ENCODE measurements at regions not wholly inside any gene's neighbourhood (a gene's known extent, or its start where the extent isn't known, plus 50 kb on each side); places are given as distances from the start of the nearest gene placed in this dataset.

DNA sequence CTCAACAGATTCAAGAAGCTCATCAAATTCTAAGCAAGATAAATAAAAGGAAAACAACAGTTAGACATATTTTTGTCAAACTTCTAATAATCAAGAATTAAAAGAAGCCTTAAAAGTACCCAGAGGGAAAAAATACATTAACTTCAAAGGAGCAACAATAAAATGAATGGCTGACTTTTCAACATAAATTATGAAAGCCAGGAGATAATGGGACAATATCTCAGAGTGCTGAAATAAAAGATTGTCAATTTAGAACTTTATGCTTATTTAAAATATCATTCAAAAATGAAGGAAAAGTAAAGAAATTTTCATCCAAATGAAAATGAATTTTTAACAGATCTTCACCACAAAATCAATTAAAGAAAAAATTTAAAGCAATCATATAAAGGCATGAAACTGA, 108.5 kb upstream of the IL6 start:
- no peak for DNase-seq

DNA sequence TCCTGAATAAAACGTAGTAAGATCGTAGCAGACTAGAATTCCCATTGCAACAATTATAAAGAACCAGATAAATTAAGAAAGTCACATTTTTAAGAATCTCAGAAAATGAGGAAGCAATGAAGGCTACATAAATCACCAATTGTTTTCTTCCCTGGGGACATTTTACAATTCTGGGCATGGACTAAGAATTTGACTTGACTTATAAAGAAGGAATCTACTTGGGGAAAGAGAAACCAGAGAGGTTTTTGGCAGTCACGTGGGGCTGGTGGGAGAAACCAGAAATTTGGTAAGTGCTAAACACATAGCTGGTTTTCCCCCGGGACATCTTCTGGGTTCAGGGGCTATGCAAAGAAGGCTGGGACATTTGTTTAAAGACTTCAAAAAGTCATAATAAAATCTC, 109.8 kb upstream of the IL6 start:
- DNase-seq = no peak

DNA sequence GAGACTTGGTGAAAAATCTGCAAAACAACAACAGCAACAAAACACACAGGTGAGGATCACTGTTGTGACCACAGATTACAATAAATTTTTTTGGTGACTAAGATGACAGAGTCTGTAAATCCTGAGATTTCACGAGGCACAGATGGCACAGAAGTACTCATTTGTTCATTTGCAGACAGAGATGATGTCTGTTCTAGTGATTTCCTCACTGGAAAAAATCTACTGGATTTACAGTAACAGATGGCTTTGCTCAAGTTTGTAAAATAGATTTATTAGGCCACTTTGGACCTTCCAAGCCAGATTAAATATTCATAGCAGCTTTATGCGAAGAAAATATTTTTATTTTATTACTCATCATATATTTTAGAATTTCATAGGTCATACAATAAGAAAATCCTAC, 113.5 kb upstream of the IL6 start:
- DNase-seq = no peak

DNA sequence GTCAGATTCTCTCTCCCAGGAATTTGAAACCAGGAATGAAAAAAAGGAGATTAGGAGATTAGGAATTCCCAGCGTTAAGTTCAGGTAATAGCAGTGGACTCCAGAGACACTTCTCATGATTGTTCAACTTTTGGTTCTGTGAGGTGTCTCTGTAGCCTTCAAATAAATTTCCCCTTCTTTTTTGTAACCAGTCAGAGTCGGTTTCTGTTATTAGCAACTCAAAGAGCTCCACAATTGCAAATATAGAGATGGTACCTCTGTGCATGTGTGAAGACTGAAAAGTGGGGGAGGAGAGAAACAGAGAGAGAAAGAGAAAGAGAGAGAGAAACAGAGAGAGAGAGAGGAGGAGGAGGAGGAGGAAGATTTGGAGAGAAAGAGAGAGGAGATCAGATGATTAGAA, 112.8 kb upstream of the STEAP1B start:
- DNase-seq = no peak

DNA sequence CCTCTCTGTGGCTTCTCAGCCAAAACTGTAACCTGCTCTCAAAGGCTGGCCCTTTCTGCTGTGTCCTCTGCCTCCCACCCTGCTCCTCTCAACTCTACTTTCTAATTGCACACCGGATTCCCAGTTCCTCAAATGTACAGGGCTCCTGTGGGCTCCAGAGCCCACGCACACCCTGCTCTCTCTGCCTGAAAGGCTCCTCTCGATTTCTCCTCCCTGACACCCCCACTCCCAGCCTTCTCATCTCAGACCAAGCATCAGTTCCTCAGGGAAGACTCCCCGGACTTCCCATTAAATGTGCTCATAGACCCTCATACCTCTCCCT, 111.7 kb upstream of the STEAP1B start:
- DNase-seq = no peak

DNA sequence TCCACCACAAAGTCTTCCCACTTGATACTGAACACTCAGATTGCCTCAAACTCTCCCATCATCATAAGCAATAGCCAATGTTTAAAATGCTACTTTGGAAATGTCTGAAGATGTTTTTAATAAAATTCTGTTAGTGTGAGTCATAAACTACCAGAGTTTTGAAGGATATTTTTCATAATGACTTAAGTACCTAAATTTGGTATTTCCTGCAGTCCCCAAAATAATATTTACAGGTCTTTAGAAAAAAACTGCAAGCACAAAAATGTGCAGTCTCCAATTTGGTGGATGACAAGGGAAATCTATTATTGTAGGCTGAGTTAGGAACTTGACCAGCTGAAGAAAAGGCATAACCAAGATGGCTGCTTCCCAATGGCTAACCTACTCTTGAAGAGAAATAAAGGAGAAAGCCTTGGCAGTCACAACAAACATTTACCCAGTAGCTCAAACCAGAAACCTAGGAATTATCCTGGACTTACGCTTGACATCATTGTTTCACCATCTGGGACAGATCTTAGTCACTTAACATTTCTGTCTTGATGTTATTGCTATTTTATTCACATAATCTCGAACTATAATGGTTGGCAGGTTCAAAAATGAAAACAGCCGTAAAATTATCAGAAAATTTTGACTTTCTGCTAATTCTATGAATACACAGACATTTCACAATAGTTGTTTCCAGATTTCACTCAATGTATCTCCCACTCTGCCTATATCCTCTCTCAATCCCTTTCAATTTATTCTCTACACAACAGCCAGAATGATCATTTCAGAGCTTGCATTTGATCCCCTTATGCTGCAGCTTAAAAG, 111.2 kb upstream of the STEAP1B start:
- no peak for DNase-seq

DNA sequence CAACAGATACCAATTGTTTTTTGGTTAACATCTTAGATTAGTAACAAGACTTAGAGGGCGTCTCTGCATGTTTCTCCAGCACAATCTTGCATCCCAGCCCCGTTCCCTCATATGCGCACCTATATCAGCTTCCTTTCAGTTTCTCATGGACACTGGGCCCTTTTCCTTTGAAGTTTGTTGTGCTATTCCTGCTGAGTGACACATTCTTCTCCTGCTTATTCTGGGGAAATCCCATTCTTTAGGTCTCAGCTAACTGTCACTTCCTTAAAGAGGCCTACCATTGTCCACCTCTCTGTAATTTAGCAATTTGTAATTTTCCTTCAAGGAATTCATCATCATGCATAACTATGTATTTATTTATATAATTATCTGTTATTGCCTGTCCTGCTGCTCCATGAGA, 110.3 kb upstream of the STEAP1B start:
- no peak for DNase-seq

DNA sequence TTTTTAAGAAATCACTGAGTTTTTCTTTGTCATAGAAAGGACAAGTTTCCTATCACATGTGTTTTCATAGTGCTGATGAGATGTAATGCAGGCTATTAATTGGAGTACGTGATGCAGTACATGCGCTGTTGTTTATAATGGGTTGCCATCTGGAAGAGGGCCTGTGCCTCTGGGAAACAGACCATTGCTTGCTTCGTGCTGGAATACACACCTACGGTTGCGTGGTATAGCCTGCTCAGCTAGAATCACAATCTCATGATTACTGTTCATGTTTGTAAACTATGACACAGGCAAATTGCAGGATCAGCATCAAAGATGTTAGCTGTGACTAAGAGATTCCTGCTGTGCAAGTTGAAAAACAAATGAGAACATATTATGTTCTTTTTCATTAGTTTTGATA, 107.2 kb upstream of the STEAP1B start:
- DNase-seq = no peak

DNA sequence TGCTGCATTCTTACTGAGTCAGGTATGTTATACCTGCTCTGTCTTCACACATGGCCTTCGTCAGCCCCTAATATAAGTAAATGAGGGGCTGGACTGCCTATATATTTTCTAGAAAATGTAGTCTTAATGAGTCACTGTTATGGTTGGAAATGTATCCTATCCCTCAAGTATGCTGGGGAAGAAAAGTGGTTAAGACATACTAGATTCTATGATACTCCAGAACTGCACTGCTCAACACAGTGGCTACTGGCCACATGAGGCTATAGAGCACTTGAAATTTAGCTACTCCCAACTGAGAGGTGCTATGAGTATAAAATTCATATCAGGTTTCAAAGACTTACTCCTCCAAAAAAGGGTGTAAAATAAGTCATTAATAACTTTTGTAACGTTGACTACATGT, 104.3 kb upstream of the STEAP1B start:
- no peak for DNase-seq

DNA sequence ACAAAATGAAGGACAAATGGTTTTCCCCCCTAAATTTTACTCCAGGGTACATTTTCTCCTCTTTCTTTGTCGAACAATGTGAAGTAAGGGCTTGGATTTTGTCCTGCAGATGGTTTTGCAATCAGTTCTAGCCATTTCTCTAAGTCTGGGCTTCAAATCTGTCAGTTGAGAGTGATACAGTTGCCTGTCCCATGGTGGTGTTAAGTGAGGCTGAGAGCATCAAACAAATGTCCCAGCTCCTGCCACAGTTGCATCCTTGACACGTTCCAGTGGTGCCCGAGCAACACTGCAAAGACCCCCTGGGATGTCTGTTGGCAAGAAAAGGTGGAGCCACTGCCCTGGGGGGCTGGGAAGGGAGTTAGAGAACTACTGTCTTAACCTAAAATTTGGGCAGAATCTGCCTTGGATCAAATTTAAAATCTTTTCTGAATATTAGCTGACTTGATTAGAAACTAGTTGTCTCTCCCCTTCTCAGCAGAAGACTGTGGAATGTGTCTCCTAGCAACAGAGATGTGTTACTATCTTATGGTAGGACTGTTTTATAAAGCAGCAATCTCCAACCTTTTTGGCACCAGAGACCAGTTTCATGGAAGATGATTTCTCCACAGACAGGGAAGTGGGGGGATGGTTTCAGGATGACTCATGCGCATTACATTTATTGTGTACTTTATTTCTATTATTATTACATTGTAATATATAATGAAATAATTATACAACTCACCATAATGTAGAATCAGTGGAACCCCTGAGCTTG, 102.0 kb upstream of the STEAP1B start:
- DNase-seq = no peak

DNA sequence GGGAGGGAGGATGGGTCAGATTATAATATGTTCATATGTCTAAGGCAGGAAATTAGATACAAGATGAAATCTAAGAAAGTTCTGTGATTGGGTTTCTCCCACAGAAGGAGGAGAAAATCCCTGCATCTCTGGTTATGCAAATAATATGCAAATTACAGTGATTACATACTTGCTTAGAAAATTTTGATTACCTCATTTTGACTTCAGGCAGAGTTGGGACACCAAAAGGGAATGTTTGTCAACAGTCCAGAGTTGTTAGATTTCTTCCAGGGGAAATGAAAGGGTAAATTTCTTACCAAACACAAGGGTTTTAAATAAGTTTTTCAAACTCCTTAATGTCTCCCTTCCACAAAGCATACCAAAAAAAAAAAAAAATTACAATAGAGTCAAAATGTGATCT, 101.4 kb upstream of the STEAP1B start:
- DNase-seq = no peak

DNA sequence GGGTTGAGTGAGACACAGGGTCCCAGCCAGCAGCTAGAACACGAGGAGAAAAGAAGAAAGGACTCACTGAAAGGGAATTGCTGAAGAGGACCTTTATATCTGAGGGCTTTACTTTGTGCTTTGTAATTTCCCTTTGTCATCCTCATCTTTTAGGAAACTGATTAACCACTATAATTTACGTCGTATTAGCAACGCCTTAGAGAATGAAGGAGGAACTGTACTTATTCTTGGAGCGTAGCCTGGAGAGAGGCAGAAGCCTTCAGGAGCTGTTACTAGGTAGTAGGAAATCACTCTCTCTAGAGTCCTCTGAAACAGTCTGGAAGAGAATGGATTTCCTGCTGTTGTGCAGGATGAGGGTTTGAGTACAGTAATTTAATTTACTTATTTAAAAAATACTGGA, 101.0 kb upstream of the STEAP1B start:
- no peak for DNase-seq

DNA sequence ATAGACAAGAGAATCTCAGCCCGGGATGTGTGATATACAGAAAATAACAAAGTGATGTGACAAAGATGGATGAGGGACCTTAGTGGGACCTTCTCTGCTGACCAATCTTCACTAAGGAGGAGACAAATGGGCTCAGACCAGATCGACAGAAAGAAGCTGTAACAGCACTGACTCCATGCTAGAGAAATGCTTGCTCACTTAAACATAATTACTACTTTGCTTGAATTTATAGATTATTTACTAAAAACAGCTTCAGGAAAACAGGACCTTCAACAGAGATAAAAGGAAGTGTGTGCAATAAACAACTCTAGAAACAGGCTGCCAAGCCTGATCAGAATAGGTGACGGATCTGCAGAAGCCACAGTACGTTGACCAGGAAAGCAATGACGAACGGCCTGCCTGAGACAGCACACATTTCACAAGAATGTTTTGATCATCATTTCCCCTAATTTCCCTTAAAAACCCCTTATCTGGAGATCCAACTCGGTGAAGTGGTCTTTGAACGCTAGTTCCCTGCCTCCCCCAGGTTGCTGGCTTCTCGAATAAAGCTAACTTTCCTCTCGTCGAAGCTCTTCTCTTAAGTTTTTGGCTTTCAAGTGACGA, 98.4 kb upstream of the STEAP1B start:
- no peak for DNase-seq

DNA sequence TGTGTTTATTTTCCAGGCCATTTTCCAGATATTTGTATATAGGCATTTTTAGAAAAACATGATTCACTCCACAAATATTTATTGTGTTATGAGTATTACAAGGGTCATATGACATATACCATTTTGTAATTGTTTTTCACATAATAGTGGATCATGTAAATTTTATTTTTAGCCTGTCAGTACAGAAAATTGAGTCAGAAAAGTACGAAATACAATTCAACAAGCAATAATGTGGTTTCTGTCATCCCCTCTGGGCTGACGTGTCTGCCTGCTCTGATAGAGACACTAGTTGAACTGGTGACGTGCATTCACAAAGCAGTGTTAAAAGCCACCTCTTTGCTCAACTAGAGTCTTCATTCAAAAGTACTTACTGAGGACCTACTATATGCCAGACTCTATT, 97.9 kb upstream of the STEAP1B start:
- DNase-seq = no peak

DNA sequence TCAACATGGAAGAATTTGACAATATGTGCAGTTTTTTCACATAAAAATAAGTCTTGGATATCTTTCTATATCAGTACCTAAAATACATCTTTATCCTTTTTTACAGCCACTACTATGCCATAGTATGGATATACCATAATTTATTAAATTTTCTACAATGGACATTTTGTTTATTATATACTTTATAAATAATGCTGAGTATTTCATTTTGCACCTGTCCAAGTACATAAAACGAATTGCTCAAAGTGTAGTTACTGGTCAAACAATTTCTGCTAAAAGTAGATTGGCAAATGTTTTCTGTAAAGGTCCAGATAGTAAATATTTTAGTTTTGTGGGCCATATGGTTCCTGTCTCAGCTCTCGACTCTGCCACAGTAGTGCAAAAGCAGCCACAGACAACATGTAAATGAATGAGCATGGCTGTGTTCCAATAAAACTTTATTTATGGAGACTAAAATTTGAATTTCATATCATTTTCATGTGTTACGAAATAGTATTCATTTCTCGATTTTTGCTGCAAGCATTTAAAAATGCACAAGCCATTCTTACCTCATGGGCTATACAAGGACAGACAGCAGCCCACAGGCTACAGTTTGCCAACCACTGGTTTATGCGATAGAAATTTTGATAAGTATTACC, 96.9 kb upstream of the STEAP1B start:
- no peak for DNase-seq

DNA sequence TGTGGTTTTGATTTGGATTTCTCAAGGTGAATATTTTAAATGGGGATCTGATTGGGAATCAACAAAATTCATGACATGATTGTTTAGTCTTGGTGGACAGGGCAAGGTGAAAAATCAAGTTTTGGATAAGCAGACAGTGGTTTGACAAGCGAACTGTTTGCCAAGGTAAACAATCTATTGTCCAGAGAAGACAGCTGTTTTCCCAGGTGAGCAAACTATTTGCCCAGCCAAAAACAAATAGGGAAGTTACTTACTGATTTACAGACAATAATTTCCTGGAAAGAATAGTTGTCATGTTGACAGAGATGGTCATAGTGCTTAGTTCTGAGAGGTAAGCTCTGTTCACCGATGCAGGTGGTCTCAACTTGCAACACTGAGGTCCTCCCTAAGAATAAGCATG, 94.0 kb upstream of the STEAP1B start:
- DNase-seq = no peak

DNA sequence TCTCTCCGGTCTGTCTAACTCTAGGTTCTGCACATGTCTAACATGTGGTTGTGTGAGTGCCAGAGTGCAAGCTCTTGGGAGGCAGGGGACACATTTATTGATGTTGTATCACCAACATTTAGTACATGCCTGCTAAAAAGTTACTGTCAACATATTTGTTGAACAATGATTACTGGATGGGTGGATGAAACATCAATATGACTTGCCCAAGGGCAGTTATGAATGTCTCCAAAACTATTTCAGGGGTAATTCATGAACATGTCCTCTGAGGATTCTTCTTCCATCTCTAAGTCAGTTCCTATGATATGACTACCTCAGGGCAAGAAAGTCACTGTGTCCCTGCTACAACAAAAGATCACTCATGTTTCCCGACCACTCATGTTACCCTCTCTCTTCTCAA, 91.3 kb upstream of the STEAP1B start:
- no peak for DNase-seq

DNA sequence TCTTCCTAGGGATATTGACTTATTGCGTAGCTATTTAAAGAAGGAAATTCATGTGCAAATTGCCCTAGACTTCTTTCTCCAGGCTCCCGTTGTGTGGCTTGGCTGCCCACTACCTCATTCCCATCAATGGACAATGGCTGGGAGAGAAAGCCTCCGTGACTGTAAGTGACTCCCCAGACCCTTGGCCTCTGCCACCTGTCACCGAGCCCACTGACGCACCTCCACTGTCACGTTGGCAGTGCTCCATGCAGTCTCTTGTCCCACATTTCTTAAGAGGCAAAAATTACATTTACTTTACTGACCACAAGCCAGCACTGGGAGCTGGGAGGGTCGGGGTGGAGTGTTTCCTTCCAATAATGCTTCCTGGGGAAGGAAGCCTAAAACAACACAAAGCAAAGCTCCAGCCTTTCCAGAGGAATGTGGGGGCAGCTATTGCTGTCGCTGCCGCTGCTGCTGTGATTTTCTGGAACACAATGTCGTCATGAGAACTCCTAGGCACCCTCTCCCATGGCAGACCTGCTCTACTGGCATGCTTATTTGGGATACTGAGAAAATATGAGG, 89.7 kb upstream of the STEAP1B start:
- no peak for DNase-seq

DNA sequence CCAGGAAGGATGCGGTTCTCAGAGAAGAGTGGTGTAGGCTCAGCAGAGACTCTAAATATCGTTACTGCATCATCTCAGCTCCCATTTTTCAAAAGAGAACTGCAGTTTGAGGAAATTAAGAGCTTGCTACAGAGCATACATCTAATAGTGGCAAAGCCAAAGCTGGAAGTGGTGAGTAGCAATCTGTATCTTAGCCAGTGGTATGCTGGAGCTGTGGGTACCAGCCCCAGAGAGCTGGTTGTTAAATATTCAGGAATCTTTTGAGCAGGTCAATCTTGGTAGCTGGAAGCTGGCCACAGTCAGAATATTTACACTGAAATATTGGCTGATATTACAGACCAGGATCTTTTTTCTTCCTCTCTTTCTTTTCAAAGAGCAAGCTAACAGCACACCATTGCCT, 88.4 kb upstream of the STEAP1B start:
- no peak for DNase-seq

DNA sequence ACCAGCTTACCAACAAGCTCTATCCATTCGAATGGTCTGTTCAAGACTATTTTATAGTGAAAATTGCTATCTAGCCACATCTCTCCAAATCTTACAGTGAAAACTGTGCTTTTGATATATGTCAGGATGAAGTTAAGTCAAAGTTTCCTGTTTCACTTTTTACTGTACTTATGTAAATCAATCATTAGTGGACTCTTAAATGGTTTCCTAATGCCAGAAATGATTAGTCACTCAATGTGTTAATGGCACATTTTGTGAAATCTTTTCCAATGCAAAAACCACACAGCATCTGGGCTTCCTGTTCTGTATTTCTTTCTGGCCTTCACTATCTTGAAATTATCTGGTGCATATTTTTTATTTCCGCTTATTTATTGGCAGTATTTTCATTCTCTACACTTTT, 87.3 kb upstream of the STEAP1B start:
- no peak for DNase-seq

DNA sequence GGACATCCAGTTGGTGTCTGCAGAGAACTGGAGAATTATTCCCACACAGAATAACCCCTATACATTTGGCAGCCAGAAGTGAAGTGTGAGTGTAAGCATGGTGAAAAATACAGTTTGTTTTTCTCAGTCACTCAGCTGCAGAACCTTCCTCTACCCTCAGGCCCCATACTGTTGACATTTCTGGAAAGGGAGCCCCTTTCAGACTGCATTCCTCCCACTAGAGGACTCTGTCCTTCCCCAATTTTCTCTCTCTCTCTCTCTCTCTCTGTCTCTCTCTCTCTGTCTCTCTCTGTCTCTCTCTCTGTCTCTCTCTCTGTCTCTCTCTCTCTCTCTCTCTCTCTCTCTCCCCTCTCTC, 86.8 kb upstream of the STEAP1B start:
- no peak for DNase-seq

DNA sequence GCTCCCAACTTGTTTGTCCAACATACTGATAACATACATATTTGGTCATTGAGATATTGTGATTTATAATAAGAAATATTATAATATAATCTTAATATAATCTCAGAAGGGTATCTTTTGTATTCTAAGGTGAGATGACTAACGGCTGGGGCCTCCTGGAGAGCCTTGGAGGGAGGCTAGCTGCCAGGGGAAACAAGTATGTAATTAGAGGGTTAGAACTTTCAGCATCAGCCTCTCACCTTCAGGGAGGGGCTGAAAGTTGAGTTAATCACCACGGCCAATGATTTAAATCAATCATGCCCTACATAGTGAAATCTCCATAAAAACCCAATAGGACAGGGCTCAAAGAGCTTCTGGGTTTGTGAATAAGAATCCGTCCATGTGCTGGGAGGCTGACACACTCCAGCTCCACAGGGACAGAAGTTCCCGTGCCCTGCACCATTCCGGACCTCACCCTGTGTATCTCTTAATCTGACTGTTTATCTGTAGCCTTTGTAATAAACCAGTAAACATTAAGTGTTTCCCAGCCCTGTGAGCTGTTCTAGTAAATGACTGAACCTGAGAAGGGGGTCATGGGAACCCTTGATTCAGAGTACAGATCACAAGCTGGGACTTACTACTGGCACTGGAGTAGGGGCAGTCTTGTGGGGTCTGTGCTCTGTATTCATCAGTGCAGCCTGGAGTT, 86.3 kb upstream of the STEAP1B start:
- DNase-seq = no peak

DNA sequence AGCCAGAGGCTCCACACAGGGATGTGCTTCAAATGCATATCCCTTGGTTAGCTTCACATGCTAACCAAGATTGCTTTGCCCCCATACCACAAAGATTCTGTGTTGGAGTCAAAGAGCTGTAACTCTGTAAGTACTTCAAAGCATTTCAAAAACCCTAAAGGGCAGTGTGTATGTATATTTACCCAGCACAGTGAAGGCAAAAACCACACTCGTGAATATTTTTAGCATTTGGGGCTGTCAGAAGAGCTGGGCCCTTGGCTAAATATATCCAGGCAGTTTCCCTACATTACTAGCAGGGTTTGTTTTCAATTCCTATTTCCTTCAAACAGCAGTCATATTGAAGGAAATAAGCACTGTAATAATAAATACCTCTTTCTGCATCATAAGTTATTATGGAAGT, 84.2 kb upstream of the STEAP1B start:
- no peak for DNase-seq

Data from activated CD8-positive, alpha-beta memory T cell treated with anti-CD3 and anti-CD28 coated beads, Interleukin-2, amount 50 U/mL, for 4 hours (primary cell).